GM18505 (cell line): ENCODE measurements at regions not wholly inside any gene's neighbourhood (a gene's known extent, or its start where the extent isn't known, plus 50 kb on each side); places are given as distances from the start of the nearest gene placed in this dataset.

Experiments
- ATAC-seq: cut with Tn5 transposase; IDR thresholded peaks from one replicate; pipeline ENCODE4 v1.9.1; 2021; ENCODE audit not compliant: unreplicated experiment
- POLR2A ChIP-seq: IDR thresholded peaks from 4 replicates; pipeline ENCODE4 v1.6.1; 2011; ENCODE audit warnings: borderline replicate concordance; ENCODE audit not compliant: insufficient read depth, insufficient read length; ENCODE audit errors: extremely low read depth

GRCh38 chr5:51860532-51861018, 477.3 kb downstream of the ISL1 start:
- no peak for ATAC-seq
- TF ChIP-seq POLR2A = no peak

GRCh38 chr5:51872144-51872543, 488.9 kb downstream of the ISL1 start:
- ATAC-seq = no peak
- TF ChIP-seq POLR2A = no peak

GRCh38 chr5:51881901-51882300, 498.7 kb downstream of the ISL1 start:
- TF ChIP-seq POLR2A = no peak
- no peak for ATAC-seq

GRCh38 chr5:51882647-51883046, 499.4 kb downstream of the ISL1 start:
- no peak for TF ChIP-seq POLR2A
- no peak for ATAC-seq

DNA sequence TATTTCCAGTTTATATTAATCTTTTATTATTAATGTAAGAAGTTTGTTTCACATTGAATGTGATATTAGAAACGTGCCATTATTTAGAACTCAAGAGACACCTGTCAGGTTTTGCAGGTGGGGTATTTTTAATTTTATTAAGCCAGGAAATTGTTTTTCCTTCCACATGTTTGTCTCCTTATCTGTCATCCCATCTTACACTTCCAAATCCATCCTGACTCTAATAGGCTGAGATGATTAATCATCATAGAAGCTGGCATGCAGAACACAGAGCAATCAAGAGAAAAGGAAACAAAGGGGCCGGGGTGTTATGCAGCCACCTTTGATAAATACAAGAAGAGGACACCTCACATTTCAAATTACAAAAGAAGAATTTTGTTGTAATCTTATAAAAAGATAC, 506.5 kb downstream of the ISL1 start:
- ATAC-seq = no peak
- no peak for TF ChIP-seq POLR2A

- no peak for ATAC-seq
Measured at GRCh38 chr5:51890435-51891116, 507.3 kb downstream of the ISL1 start.

GRCh38 chr5:51892680-51893079, 509.4 kb downstream of the ISL1 start:
- TF ChIP-seq POLR2A = no peak
- no peak for ATAC-seq

More at GRCh38 chr5:51890435-51891116, 507.3 kb downstream of the ISL1 start:
- no peak for TF ChIP-seq POLR2A

DNA sequence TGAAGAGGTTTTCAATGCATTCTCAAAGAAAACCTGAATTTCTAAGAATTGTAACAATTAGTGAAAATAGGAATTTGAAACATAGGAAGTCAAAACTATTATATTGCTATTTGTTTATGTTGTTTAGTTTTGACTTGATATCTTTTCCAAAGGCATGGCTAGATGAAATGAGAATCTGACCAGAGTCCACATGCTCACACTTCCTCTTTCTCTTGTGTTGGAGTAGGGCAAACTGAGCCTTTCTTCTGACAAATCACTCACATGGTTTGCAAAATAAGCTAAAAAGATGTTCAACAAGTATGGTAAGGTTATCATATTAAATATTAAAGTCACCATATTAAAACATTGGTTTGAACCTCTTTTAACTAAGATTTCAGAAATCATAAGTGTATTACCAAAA, 512.6 kb downstream of the ISL1 start:
- TF ChIP-seq POLR2A = no peak
- ATAC-seq = no peak

DNA sequence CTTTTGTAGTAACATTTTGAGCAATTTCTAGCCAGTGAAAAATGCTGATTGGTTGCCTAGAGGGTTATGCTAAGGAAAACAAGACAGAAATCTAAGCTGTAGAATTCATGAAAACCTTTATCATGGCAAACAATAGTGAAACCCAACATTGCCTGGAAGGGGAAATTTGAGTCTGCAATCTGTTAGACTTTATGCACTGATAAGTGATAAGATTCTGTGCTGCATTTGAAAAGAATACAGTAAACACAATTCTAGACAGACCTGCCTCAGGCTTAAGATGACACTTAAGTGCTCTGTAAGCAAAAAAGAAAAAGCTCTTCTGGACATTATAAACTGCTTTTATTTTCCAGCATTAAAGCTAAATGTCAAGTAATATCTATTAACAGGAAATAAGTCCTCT, 519.3 kb downstream of the ISL1 start:
- no peak for ATAC-seq
- no peak for TF ChIP-seq POLR2A

DNA sequence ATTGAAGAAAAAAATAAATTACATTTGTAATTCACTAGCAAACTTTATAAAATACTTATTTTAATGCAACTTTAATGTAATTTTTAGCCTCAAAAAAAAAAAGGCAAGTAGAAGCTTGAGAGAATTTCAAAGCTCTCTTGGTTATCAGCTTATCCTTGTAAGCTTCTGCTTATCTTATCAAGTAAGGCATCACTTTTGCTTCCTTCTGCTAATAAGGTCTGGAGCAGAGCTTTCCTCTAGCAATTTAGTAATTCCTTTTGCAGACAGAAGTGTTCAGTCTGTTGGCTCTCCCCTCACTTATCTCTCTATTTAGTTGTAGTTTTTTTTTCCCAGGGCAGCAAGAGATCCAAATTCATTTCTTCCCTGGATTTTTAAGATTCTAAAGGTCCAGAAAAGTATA, 525.0 kb downstream of the ISL1 start:
- TF ChIP-seq POLR2A = no peak
- ATAC-seq = no peak

DNA sequence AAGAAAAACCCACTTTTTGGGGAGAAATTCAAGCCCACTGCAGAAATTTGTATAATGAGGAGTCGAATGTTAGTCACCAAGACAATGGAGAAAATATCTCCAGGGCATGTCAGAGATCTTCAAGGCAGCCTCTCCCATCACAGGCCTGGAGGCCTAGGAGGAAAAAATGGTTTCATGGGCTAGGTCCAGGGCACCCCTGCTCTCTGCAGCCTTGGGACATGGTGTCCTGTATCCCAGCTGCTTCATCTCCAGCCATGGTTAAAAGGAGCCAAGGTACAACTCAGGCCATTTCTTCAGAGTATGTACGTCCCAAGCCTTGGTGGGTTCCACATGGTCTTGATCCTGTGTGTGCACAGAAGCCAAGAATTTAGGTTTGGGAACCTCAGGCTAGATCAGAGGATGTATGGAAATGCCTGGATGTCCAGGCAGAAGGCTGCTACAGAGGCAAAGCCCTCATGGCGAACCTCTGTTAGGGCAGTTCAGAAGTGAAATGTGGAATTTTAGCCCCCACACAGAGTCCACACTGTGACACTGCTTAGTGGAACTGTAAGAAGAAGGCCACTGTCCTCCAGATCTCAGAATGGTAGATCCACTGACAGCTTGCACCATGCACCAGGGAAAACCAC, 561.4 kb downstream of the ISL1 start:
- TF ChIP-seq POLR2A = no peak
- no peak for ATAC-seq

- no peak for ATAC-seq
- TF ChIP-seq POLR2A = no peak
Measured at GRCh38 chr5:51958473-51958872, 575.2 kb downstream of the ISL1 start.

DNA sequence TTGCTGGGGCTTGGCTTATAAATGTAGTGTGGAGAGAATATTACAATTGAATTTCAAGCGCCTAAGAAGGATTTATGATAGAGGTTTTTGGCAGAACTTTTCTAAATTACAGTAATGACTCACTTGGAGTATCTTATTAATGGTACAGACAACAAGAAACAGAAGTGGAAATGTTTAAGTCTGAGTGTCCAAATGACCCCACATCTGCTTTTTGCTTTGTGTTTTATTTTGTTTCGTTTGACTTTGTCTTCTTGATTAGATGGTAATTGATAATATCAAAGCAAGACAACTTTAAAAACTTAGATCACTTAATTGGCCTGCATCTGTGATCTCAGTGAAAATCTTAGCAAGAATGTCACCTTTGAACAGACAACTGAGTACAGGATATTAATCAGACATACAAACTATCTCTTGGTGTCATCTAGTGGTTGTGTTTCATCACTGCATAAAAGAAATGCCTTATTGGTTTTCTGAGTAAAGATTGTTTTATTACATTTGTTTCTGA, 577.4 kb downstream of the ISL1 start:
- no peak for TF ChIP-seq POLR2A
- ATAC-seq = no peak

GRCh38 chr5:51961154-51961562, 577.9 kb downstream of the ISL1 start:
- TF ChIP-seq POLR2A = no peak
- ATAC-seq = no peak
